ENCODE measurements at regions not wholly inside any gene's neighbourhood (a gene's known extent, or its start where the extent isn't known, plus 50 kb on each side); places are given as distances from the start of the nearest gene placed in this dataset.
"Not testable (repeated sequence)": the region's sequence is repeated elsewhere in the genome, so short reads cannot be mapped to it uniquely, and the experiment has no call there.

DNA sequence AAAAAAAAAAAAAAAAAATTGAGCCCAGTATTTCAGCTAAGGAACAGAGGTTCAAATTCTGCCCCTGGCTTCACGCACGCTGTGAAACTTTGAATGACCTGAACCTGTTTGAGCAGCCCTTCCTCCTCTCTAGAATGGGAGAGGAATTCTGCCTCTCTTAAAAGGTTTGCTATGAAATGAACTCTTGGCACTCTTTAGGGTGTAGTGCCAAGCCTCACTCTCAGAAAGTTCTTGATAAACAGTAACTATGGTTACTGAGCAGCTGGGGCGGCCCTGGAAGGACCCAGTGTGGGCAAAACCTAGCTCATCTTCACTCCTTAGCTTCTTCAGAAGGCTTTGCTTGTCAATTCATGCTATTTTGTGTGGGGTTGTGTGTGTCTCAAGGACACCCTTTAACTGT lies 73.7 kb downstream of the GEMIN8 start:
- no peak for DNase-seq (ENCODE audit: low read depth, low spot score)
- H3K4me3 ChIP-seq (ENCODE audit: low read depth, low read length) = no peak overlapping the region
- TF ChIP-seq, protein P1, sequence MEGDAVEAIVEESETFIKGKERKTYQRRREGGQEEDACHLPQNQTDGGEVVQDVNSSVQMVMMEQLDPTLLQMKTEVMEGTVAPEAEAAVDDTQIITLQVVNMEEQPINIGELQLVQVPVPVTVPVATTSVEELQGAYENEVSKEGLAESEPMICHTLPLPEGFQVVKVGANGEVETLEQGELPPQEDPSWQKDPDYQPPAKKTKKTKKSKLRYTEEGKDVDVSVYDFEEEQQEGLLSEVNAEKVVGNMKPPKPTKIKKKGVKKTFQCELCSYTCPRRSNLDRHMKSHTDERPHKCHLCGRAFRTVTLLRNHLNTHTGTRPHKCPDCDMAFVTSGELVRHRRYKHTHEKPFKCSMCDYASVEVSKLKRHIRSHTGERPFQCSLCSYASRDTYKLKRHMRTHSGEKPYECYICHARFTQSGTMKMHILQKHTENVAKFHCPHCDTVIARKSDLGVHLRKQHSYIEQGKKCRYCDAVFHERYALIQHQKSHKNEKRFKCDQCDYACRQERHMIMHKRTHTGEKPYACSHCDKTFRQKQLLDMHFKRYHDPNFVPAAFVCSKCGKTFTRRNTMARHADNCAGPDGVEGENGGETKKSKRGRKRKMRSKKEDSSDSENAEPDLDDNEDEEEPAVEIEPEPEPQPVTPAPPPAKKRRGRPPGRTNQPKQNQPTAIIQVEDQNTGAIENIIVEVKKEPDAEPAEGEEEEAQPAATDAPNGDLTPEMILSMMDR (IDR thresholded peaks at IDR 0.05; ENCODE audit: low read depth, low read length) = no peak
- in situ Hi-C loops (cut with HindIII; ENCODE audit: low sequenced_read_pairs) = no loop called here

DNA sequence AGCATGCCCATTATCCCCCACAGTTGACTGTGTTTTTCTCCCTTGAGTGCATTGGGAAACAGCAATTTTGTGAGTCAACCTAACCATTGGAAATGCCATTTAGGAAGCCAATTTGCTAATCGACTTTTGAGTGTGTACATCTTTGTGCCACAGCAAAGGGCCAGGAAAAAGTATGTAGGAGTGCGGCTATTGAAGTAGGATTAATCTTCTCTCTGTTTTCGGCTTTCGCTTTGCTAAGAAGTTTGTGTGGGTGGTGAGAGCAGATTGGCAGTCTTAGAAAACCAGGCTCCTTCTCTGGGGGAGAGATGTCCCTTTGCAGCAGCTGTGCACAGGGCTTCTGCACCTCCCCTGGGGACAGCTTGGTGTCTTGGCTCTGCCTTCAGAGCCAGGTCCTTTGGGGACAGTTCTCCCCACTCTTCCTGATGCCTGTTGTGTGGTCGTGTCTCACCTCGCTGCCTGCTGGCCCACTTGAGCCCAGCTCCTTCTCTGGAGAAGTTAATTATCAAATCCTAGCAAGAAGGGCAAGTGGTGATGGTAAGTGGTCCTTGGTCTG lies 74.5 kb downstream of the GEMIN8 start:
- in situ Hi-C loops (cut with HindIII; ENCODE audit: low sequenced_read_pairs) = no loop called here
- TF ChIP-seq, protein P1 (IDR thresholded peaks at IDR 0.05; ENCODE audit: low read depth, low read length) = no peak
- DNase-seq (ENCODE audit: low read depth, low spot score) = no peak
- no peak overlapping the region for H3K4me3 ChIP-seq (ENCODE audit: low read depth, low read length)

DNA sequence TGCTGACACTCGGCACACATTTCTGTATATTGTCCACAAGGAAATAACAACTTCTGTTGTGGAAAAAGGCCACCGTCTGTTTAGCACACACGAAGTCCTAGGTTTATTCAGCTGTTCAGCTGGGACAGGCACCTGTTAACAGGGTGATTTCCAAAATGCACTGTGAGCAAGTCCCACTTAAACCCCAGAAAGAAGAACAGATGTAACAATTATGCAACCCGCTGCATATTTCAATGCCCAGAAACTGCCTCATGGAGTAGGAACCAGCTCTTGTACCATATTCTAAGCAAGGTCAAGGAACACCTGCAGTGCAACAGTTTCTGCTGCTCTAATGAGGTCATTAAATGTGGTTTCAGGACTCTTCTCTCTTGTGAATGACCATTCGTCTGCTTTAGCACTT lies 77.1 kb downstream of the GEMIN8 start:
- DNase-seq (ENCODE audit: low read depth, low spot score) = no peak
- TF ChIP-seq, protein P1 (IDR thresholded peaks at IDR 0.05; ENCODE audit: low read depth, low read length) = no peak
- no peak overlapping the region for H3K4me3 ChIP-seq (ENCODE audit: low read depth, low read length)
- in situ Hi-C loops (cut with HindIII; ENCODE audit: low sequenced_read_pairs) = no loop called here

DNA sequence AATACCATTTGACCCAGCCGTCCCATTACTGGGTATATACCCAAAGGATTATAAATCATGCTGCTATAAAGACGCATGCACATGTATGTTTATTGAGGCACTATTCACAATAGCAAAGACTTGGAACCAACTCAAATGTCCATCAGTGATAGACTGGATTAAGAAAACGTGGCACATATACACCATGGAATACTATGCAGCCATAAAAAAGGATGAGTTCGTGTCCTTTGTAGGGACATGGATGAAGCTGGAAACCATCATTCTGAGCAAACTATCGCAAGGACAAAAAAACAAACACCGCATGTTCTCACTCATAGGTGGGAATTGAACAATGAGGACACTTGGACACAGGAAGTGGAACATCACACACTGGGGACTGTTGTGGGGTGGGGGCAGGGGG lies 83.5 kb downstream of the GEMIN8 start:
- in situ Hi-C loops (cut with HindIII; ENCODE audit: low sequenced_read_pairs) = not testable (repeated sequence)

DNA sequence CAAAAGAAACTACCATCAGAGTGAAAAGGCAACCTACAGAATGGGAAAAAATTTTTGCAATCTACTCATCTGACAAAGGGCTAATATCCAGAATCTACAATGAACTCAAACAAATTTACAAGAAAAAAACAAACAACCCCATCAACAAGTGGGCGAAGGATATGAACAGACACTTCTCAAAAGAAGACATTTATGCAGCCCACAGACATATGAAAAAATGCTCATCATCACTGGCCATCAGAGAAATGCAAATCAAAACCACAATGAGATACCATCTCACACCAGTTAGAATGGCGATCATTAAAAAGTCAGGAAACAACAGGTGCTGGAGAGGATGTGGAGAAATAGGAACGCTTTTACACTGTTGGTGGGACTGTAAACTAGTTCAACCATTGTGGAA lies 83.9 kb downstream of the GEMIN8 start:
- in situ Hi-C loops (cut with HindIII; ENCODE audit: low sequenced_read_pairs); DNase-seq (ENCODE audit: low read depth, low spot score); H3K4me3 ChIP-seq (ENCODE audit: low read depth, low read length): not testable (repeated sequence)

More for the DNA sequence above, 83.5 kb downstream of the GEMIN8 start:
- H3K4me3 ChIP-seq (ENCODE audit: low read depth, low read length); DNase-seq (ENCODE audit: low read depth, low spot score): not testable (repeated sequence)

DNA sequence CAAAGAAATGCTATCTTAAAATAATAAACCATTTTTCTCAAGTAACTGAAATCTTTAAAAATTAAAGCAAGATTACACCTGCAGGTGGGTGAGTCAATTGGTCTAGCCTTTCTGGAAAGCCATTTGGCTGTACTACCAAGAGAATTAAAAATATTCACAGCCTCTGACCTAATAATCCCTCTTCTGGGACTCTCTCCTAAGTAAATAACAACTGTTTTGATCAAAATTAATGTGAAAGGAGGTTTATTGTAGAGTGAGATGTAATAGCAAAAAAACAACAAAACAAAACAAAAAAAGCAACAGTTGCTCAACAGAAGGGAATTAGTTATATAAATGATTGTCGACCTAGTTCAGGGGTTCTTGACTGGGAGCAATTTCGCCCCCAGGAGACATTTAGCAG lies 89.0 kb downstream of the GEMIN8 start:
- no peak overlapping the region for H3K4me3 ChIP-seq (ENCODE audit: low read depth, low read length)
- DNase-seq (ENCODE audit: low read depth, low spot score) = no peak
- in situ Hi-C loops (cut with HindIII; ENCODE audit: low sequenced_read_pairs) = no loop called here
- TF ChIP-seq, protein P1 (IDR thresholded peaks at IDR 0.05; ENCODE audit: low read depth, low read length) = no peak

DNA sequence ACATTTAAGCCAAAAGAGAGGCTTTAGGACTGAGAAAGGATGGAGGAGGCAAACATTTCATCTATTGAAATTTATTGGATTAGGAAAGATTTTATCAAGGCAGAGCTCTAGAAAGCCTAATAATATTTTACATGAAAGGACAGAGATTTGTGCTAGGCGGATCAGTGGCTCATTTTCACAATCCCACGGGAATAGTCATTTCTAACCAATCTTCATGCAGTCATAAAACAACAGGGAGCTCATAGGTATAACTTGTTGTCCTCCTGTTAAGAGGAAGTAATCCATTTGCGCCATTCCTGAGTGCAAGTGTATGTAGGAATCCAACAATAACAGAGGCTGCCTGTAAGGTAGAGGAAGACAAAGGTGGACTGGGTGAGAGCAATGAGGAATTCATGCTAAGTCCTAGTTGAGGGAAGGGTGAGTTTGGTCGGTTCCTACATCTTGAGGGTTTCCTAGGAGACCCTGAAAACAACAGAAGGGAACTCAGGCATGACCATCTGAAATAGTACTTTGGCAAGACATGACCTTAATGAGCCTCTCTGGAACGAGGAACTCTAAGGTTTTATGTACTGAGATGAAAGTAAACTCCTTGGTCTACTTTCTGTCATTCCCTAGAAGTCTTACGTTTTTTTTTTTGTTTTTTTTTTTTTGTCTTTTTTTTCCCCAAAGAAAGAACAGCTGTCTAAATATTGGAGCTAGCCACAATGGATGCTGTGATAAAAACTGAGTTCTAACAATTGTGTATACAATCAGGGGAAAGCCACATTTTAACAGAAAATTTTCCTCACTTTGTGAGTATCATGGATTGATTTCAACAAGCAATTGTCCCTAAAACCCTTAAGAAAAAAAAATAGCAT lies 89.7 kb downstream of the GEMIN8 start:
- TF ChIP-seq, protein P1 (IDR thresholded peaks at IDR 0.05; ENCODE audit: low read depth, low read length) = no peak
- no peak overlapping the region for H3K4me3 ChIP-seq (ENCODE audit: low read depth, low read length)
- peak; percentile 5 for DNase-seq (ENCODE audit: low read depth, low spot score)
- in situ Hi-C loops (cut with HindIII; ENCODE audit: low sequenced_read_pairs) = no loop called here

Data from astrocyte of the spinal cord (primary cell).